ENCODE measurements at regions not wholly inside any gene's neighbourhood (a gene's known extent, or its start where the extent isn't known, plus 50 kb on each side); places are given as distances from the start of the nearest gene placed in this dataset.
"Not testable (repeated sequence)": the region's sequence is repeated elsewhere in the genome, so short reads cannot be mapped to it uniquely, and the experiment has no call there.

GRCh38 chr6:887583-888235 is 194.8 kb upstream of the EXOC2 start:
- FAIRE-seq = no peak

- not testable (repeated sequence) for FAIRE-seq
Observed at GRCh38 chr6:886116-886515, 193.2 kb upstream of the EXOC2 start.

GRCh38 chr6:885051-885590 is 192.2 kb upstream of the EXOC2 start:
- FAIRE-seq = no peak

GRCh38 chr6:884570-884969 is 191.6 kb upstream of the EXOC2 start:
- no peak for FAIRE-seq

- no peak for FAIRE-seq
Observed at GRCh38 chr6:882084-882598, 189.2 kb upstream of the EXOC2 start.

- FAIRE-seq = no peak
Observed at GRCh38 chr6:878179-878578, 185.2 kb upstream of the EXOC2 start.

GRCh38 chr6:875012-875411 is 182.1 kb upstream of the EXOC2 start:
- FAIRE-seq = no peak

GRCh38 chr6:872570-873125 is 179.7 kb upstream of the EXOC2 start:
- FAIRE-seq = no peak

- FAIRE-seq = no peak
Observed at GRCh38 chr6:871503-871902, 178.6 kb upstream of the EXOC2 start.

- FAIRE-seq = no peak
Observed at GRCh38 chr6:870096-870495, 177.2 kb upstream of the EXOC2 start.

GRCh38 chr6:868201-868600 is 175.3 kb upstream of the EXOC2 start:
- FAIRE-seq = no peak

- FAIRE-seq = no peak
Observed at GRCh38 chr6:867378-867777, 174.4 kb upstream of the EXOC2 start.

- FAIRE-seq = no peak
Observed at GRCh38 chr6:866316-866715, 173.4 kb upstream of the EXOC2 start.

- no peak for FAIRE-seq
Observed at GRCh38 chr6:865846-866245, 172.9 kb upstream of the EXOC2 start.

- FAIRE-seq = no peak
Observed at GRCh38 chr6:863831-864230, 170.9 kb upstream of the EXOC2 start.

GRCh38 chr6:863127-863526 is 170.2 kb upstream of the EXOC2 start:
- FAIRE-seq = not testable (repeated sequence)

GRCh38 chr6:859936-860335 is 167.0 kb upstream of the EXOC2 start:
- FAIRE-seq = no peak

- FAIRE-seq = no peak
Observed at GRCh38 chr6:854406-855118, 161.6 kb upstream of the EXOC2 start.

- not testable (repeated sequence) for FAIRE-seq
Observed at GRCh38 chr6:852216-852615, 159.3 kb upstream of the EXOC2 start.

GRCh38 chr6:849075-849506 is 156.2 kb upstream of the EXOC2 start:
- FAIRE-seq = no peak

- no peak for FAIRE-seq
Observed at GRCh38 chr6:845566-845965, 152.6 kb upstream of the EXOC2 start.

- FAIRE-seq = no peak
Observed at GRCh38 chr6:845101-845500, 152.2 kb upstream of the EXOC2 start.

- no peak for FAIRE-seq
Observed at GRCh38 chr6:842141-842540, 149.2 kb upstream of the EXOC2 start.

- FAIRE-seq = no peak
Observed at GRCh38 chr6:841569-841968, 148.6 kb upstream of the EXOC2 start.
